NB4 (cell line): ENCODE measurements at regions not wholly inside any gene's neighbourhood (a gene's known extent, or its start where the extent isn't known, plus 50 kb on each side); places are given as distances from the start of the nearest gene placed in this dataset.
"Not testable (repeated sequence)": the region's sequence is repeated elsewhere in the genome, so short reads cannot be mapped to it uniquely, and the experiment has no call there.

Experiments used
- DNase-seq: peaks from one replicate; pipeline ENCODE4 v3.0.0; 2010; ENCODE audit warnings: low read depth
- H3K4me3 ChIP-seq: one replicate; pipeline ENCODE4 v1.5.1; 2011; ENCODE audit warnings: mild to moderate bottlenecking, low read depth, low read length, moderate library complexity
- CTCF ChIP-seq: IDR thresholded peaks from one replicate; pipeline ENCODE4 v1.5.1; 2012; ENCODE audit warnings: low read depth, low read length
- MAX ChIP-seq: IDR thresholded peaks from 2 replicates; pipeline ENCODE4 v1.6.1; 2011; ENCODE audit warnings: low read depth, low read length
- MYC ChIP-seq: IDR thresholded peaks from 2 replicates; pipeline ENCODE4 v1.6.1; 2011; ENCODE audit warnings: low read depth, low read length
- POLR2A ChIP-seq: IDR thresholded peaks from 2 replicates; pipeline ENCODE4 v1.6.1; 2011; ENCODE audit warnings: mild to moderate bottlenecking; ENCODE audit not compliant: insufficient read length; ENCODE audit errors: extremely low read depth

- DNase-seq: no peak
- no peak for TF ChIP-seq POLR2A
- no peak for TF ChIP-seq MYC
- TF ChIP-seq CTCF: no peak
- no peak overlapping the region for H3K4me3 ChIP-seq
Observed at GRCh38 chr2:203623661-203624060, 82.8 kb upstream of the CD28 start.

- no peak overlapping the region for H3K4me3 ChIP-seq
- TF ChIP-seq CTCF (no peak), MYC (no peak), POLR2A (no peak), MAX (no peak)
Observed at GRCh38 chr2:203625701-203626100, 80.7 kb upstream of the CD28 start.

GRCh38 chr2:203626247-203626646 lies 80.2 kb upstream of the CD28 start:
- not testable (repeated sequence) for H3K4me3 ChIP-seq, DNase-seq

More at GRCh38 chr2:203625701-203626100, 80.7 kb upstream of the CD28 start:
- no peak for DNase-seq

- no peak overlapping the region for H3K4me3 ChIP-seq
- TF ChIP-seq MAX: no peak
- no peak for TF ChIP-seq MYC
- no peak for TF ChIP-seq POLR2A
- no peak for TF ChIP-seq CTCF
- no peak for DNase-seq
Observed at GRCh38 chr2:203626952-203627681, 79.3 kb upstream of the CD28 start.

- DNase-seq: no peak
- TF ChIP-seq CTCF: no peak
- TF ChIP-seq POLR2A: no peak
Observed at GRCh38 chr2:203629699-203630098, 76.7 kb upstream of the CD28 start.

GRCh38 chr2:203631068-203631757 lies 75.2 kb upstream of the CD28 start:
- TF ChIP-seq POLR2A (no peak), MYC (no peak), MAX (no peak), CTCF (no peak)

More at GRCh38 chr2:203629699-203630098, 76.7 kb upstream of the CD28 start:
- no peak overlapping the region for H3K4me3 ChIP-seq

More at GRCh38 chr2:203631068-203631757, 75.2 kb upstream of the CD28 start:
- H3K4me3 ChIP-seq: no peak overlapping the region
- DNase-seq: no peak
